ENCODE measurements at regions not wholly inside any gene's neighbourhood (a gene's known extent, or its start where the extent isn't known, plus 50 kb on each side); places are given as distances from the start of the nearest gene placed in this dataset.
A peak's percentile ranks its signal among the peaks of the same experiment; 100 is the strongest.

DNA sequence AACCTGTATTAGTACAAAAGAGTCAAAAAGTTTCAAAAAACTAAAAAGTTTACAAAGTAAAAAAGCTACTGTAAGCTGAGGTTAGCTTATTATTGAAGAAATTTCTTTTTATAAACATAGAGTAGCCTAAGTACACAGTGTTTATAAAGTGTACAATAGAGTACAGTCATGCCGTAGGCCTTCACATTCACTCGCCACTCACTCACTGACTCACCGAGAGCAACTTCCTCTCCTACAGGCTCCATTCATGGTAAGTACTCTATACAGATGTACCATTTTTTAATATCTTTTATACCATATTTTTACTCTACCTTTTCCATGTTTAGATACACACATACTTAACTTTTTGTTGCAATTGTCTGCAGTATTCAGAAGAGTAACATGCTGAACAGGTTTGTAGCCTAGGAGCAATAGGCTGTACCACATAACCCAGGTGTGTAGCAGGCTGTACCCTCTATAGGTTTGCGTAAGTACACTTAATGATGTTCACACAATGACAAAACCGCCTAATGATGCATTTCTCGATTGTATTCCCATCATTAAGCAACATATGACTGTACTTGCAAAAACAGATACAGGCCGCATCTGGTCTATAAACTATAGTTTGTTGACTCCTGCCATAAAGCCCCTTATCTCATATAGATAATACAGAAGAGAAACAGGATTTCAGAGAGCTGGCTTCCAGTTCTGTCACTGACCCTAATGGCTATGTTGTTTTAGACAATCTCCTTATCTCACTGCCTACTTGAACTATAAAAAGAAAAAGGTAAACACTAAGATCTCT lies 438.8 kb downstream of the HTR7 start:
- no peak for FAIRE-seq

DNA sequence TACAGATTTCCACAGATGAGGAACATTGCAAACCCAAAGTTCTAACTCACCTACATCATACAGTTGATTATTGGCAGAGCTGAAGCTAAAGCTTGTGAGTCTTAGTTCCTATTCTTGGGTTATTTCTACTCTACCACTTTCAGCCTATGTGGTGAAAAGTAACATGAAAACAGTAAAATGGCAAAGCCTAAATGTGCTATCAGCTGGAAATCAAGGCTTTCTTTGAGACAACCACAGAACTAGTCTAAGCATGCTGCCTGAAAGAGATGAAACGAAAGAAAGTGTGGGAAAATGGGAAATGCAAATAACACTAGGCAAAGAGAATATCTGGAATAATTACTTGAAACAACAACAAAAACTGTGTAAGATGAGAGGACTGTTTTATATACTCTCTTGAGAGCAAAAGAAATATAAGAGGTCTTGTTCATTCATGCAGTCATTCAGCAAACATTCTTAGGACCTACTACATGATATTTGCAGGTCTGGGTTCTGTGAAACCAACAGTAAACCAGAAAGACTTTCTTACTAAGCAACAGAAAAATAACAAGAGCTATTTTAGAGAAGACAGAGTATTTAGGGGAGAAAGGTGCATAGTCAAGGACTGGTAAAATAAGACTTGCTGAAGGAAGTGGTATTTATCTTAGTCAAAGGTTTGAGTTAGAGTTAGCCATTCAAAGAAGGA lies 437.1 kb downstream of the HTR7 start:
- FAIRE-seq: no peak

DNA sequence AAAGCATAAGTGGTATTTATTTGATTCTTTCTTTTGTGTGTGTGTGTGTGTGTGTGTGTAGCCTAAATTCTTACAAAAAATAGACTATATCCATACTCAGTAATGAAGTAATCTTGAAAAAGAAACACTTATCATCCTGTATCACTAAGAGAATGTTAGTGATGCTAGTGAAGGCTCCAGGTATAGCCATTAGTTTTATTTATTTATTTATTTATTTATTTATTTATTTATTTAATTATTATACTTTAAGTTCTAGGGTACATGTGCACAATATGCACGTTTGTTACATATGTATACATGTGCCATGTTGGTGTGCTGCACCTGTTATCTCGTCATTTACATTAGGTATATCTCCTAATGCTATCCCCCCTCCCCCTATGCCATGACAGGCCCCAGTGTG lies 436.0 kb downstream of the HTR7 start:
- no peak for FAIRE-seq

DNA sequence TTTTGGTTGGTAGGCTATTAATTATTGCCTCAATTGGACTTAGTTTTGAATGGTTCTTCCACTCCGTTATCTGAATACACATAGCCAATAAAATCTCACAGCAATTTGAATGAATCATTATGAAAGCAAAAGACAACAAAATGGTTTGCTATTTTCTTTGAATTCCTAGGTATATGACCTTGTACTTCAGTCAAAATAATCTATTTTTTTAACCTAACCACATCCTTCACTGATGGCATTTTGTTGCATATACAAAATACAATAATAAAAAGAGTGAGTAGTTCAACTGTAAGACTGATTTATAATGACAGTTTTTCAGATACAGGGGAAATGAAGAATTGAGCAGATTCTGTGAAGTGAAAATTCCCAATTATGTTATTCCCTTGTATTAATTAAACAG lies 433.1 kb downstream of the HTR7 start:
- no peak for FAIRE-seq

DNA sequence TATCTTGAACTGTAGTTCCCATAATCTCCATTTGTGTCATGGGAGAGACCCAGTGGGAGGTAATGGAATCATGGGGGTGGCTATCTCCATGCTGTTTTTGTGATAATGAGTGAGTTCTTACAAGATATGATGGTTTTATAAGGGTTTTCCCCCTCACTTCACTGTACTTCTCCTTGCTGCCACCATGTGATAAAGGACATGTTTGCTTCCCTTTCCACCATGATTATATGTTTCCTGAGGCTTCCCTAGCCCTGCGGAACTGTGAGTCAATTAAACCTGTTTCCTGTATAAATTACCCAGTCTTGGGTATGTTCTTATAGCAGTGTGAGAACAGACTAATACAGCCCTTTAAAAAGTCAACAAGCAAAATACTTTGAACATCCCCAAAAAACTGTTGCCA lies 427.7 kb downstream of the HTR7 start:
- no peak for FAIRE-seq

DNA sequence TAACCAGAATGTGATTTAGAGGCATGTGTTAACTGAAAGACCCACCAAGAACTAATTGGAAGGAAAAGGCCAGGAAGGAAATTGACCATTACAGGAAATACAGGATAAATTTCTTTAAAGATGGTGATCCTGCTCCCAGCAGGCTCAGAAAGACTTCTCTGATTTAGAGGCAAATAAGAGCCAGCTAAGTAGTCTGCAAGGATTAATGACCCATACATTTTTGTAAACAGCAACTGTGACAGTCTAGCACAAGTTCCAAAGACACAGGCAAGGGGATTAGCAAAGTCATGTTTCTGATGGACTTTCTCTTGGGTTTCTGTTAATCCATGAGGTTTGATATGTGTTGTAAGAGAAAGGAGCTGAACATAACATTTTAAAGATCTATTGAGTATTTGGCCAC lies 425.0 kb downstream of the HTR7 start:
- no peak for FAIRE-seq

DNA sequence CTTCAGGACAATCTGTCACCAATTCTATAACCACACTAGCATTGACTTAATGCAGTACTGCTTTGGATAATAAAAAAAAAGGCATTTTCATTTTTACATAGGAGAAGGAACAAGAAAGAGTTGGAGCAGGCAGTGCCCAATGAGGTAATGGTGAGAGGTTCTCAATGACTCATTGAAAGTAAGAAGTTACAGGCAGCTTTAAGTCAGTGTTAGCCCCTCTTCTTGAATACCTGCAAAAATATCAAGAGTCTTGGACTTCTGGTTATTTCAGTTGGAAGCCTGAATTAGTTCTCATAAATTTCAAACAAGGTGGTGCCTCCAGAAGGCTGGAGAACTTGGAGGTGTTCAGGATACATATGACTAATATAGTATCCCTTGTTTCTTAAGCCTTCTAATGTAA lies 422.5 kb downstream of the HTR7 start:
- no peak for FAIRE-seq

DNA sequence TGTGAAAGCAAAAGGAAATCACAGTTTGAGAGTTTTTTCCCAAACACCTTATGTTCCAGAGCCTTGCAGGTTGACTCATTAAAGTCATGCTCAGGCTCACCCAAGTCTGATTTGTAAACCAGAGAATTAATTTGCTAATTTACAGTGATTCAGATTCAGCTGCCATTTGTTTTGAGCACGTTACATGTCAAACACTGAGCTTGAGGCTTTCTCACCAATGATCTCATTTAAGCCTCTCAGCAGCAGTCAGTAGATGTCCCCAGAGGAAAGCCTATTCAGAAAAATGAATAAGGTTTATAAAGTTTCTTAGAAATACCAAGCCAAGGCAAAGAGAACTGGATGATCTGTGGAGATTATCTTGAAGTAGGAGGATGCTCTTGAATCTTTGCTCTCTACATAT lies 420.4 kb downstream of the HTR7 start:
- no peak for FAIRE-seq

DNA sequence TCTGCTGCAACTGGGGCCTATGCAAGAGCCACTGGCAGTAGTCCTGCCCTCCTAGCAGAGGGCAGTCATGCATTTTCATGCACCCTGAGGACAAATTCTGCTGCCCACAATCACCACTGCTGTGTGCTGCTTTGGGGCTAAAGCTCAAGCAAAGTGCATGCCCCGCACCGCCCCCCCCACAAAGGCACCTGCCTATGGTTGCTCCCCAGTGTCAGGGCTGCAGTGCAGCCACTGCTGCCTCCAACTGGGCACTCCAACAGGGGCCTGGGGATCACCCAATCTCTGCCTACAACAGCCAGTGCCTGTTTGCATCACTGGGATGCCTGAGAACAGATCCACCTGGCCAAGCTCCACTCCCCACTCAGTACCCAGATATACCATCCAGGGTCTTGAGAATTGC lies 417.0 kb downstream of the HTR7 start:
- no peak for FAIRE-seq

DNA sequence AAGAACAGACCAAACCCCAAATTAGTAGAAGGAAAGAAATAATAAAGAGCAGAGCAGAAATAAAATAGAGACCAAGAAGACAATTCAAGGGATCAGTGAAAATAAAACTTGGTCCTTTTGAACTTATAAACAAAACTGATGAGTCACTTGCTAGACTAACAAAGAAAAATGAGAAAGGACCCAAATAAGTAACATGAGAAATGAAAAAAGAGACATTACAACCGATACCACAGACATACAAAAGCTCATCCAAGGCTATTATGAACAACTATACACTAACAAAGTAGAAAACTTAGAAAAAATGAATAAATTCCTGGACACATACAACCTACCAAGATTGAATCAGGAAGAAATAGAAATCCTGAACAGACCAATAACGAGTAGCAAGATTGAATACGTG lies 414.5 kb downstream of the HTR7 start:
- no peak for FAIRE-seq

DNA sequence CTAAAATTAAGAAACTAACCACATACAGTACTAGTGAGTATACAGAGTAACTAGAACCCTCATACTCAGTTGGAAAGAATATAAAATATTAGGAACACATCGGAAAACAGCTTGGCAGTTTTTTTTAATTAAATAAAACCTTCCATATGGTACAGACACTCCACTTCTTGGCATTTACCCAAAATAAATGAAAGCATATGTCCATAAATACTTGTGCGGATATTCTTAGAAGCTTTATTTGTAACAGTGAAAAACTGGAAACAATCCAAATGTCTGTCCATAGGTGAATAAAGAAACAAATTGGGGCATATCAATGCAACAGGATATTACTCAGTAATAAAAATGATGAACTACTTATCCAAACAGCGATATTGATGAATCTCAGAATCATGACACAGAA lies 410.0 kb downstream of the HTR7 start:
- no peak for FAIRE-seq

DNA sequence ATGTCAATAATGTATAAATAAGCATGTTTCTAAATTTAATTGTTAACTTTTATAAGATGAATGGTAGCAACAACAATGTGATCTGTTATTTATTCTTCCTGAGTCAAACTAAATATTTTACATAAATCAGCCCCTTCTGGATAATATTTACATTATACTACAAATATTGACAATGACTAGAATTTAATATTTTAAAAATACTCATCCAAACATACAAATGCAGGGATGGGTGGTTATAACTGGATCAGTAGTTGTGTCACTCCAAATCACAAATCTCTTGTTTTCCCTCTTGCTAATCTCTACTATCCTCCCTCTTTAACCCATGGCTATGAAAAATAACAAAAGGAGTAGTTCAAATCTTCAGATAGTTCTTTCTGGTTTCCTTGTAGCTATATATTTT lies 407.0 kb downstream of the HTR7 start:
- no peak for FAIRE-seq

DNA sequence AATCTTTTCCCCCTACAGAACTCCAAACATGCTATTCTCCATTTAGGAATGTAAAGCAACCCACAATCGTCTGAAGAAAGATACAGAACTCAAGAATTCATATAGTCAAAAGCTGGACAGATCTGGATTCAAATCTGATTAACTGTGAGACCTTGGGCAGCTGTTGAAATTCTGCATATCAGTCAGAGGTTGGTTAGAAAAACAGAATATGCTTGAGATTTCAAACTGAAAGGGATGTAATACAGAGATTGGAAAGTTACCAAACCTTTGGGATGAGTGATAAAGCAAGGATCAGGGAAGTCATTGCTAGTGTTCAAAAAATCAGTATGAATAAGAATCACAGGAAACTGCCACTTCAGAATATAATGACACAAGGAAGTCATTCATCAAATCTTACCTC lies 406.6 kb downstream of the HTR7 start:
- no peak for FAIRE-seq

DNA sequence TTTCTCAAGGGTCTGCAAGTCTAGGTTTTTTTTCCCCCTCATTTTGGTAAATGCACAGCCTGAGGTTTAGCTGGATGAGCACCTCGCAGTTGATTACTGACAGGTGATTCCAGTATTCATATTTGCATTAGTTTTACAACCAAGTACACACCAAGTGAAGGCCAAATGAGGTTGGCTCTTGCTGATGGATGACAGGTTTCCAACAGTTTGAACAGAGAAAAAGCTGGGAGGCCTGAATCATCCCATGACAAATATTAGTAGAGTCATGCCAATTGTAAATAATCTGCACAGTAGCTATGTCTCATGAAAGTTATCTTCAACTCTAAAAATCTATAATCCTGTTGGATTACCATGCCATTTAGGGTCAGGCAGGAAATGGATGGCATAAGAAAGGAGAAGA lies 399.8 kb downstream of the HTR7 start:
- FAIRE-seq: no peak

DNA sequence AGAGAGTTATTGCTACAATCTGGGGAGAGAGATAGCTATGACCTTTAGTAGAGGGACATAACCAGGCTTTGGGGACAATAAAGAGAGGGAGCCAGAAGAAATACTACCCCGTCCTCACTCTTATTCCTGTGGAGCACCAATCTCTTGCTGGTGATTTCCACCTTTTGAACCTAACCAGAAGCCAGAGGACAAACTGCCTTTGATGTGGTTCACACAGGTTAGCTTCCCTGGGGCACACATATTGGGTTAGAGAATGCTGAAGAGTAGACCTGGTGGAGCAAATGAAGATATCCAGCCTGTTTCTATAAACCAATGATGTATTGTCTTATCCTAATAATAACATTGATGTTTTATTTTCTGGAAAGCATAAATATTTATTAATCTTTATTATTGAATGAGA lies 399.3 kb downstream of the HTR7 start:
- no peak for FAIRE-seq

DNA sequence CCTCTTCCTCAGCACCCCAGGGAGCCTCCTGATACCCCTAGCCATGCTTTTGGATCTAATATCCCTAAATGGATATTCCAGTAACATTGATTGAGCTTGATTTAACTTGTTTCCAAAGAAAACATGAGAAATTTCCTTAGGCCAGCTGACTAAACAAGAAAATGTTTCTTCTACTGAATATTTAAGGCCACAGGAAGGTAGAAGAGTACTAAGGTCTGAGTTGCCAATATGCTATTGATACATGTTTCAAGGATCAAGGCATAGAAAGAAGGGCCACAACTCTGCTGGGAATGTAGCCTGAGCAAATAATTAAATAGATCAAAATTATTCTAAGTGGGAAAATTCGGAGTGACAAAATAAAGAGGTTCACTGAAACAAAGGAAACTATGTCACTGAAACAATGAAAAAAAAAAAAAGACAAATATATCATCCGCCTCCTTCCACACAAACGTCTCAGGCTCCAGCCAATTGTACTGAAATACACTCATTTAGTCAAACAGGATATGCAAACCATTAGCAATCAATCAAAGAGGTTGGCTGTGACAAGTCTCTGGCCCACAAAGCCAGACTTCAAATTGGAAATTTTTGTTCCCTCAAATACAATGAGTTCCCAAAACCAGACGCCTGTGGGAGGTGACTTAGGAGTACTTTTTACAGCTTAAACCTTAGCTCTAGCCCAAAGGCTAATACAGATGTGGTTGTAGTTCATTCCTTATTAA lies 396.2 kb downstream of the HTR7 start:
- peak; percentile 54 for FAIRE-seq

DNA sequence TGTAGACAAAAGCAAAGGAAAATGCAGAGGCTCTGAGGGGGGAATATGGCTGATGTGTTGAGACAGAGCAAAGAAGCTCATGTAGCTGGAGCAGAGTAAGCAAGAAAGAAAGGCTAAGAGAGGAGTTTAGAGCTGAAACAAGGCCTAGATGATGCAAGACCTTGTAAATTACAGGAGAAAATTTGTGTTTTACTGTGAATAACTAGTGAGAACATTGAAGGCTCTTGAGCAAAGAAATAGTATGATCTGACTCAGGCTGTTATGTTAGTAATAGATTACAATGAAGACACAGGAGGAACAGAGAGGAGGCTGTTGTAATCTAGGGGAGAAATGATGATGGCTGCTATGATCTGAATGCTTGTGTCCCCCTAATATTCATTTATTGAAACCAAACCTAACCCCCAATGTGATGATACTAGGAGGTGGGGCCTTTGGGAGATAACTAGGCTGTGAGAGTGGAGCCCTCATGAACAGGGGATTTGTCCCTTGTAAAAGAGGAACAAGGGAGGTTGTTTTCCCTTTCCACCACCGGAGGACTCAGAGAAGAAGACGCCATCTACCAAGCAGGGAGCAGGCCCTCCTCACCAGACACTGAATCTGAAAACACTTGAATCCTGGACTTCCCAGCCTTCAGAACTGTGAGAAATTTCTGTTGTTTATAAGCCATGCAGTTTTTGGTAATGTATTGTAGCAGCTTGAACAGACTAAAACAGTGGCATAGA lies 394.9 kb downstream of the HTR7 start:
- FAIRE-seq: no peak

DNA sequence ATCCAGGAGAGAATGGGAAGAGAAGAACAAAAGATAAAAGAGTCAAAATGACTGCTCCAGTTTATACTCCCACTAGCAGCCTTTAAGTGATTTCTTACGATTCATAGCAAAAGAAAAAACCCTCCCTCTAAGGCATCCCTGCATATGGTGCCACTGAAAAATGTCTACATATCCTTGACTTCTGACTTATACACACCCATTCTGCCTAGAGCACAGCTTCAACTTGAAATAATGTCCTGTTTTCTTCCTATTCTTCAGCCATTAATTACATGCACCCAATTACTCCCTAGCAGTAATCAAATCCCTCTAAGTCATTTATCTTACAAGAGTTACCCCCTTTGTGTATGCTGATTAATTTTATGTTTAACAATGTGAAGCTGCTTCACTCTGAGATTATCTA lies 393.5 kb downstream of the HTR7 start:
- no peak for FAIRE-seq

DNA sequence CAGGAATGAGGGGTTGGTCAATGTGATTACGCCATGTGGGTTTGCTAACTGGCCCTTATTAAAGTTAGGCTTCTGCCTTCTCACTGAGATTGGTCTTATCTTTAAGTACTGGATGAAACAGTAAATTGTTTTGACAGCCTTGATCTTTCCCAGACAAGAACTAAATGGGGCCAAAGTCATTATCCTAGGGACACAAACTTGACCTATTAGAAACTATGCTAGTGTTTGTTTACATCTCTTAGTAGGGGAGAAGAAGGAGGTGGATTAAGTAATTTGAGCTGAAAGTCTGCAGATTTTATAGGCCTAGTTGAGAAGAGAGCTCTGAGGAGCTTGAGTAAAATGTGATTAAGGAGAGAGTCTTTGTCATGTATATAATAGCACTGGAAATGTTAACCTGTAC lies 386.9 kb downstream of the HTR7 start:
- peak; percentile 98 for FAIRE-seq

DNA sequence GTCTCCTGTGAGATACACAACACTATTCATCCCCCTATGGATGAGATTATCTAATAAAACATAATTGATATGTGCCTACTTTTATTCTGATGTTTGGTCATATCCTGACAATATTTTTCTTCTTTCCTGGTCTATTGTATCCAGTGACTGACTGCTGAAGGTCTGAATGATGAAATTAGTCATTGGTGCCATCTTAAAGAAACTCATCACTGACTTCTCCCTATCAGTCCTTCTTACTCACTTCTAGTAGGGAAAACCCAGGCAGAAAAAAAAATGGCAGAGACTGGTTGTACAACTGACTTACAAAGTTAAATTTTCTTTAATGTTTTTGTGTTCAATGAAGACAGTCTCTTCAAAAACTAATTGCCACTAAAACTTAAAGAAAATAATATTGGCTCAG lies 377.4 kb downstream of the HTR7 start:
- no peak for FAIRE-seq

DNA sequence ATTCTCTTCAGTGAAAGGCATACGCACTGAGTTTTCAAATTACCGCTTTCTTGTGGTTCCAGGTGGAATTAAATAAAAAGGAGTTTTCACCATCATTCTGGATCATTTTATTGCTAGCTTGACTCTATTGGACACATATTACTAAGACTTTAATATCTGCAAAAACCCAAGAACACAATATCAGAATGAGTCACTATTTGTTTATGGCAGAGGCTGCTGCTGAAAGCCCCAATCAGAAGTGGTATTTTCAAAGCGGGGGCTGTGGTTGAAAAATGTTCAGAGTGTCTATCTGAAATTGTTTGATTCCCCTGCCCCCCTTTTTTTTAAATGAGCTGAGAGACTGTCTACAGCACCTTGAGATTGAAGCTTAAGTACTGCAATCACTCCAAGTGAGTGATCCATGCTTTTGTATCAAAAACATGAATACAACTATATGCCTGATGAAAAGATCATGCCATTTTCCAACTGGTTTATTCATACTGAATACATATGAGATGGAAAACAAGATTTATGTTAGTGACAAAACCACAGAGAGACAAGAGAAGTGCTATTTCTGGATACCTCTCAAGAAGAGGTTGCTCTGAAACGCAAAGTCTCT lies 376.4 kb downstream of the HTR7 start:
- FAIRE-seq: no peak

DNA sequence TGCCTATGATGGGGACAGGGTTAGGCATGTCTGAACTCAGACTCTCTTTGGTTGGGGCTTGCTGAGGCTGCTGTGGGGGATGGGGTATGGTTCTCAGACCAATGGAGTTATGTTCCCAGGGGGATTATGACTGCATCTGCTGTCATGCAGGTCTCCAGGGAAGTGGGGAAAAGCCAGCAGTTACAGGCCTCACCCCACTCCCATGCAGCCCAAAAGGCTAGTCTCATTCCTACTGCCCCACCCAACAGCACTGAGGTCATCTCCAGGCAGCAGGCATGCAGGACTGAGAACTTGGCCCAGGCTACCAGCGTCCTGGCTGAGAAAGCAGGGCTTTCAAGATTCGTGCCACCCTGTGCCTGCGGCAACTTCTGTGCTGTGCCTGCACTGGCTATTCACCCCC lies 373.3 kb downstream of the HTR7 start:
- no peak for FAIRE-seq

DNA sequence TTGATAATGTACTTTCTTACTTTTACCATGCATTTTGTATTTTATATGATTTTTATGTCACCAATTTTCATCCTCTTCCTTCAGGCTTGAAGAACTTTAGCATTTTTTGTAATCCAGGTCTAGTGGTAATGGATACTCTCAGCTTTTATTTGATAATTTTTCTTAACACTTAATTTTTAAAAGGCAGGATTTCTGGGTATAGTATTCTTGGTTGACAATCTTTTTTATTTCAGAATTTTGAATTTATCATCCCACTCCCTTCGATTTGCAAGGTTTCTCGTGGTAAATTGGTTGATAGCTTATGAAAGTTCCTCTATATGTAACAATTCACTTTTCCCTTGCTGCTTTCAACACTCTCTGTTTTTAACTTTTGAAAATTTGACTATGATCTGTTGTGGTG lies 363.7 kb downstream of the HTR7 start:
- no peak for FAIRE-seq

Data from endometrium (tissue), 2 donors.